Caco-2 (cell line): ENCODE measurements at regions not wholly inside any gene's neighbourhood (a gene's known extent, or its start where the extent isn't known, plus 50 kb on each side); places are given as distances from the start of the nearest gene placed in this dataset.

Source experiments
- BruUV-seq: library from RNA; stranded (reverse); fragments of 400-500 nt; replicated peaks from 2 replicates; lab custom pipeline; 2021; lab: Mats Ljungman, UMichigan
- CTCF ChIA-PET: fragments of 300-600 bp; sonication (Branson Sonifier 250); formaldehyde crosslinking; loops from one replicate; lab custom pipeline; 2022; ENCODE audit warnings: antibody characterized with exemption; lab: Charles Lee
- POLR2A ChIA-PET: fragments of 300-600 bp; sonication (Branson Sonifier 250); formaldehyde crosslinking; loops from one replicate; lab custom pipeline; 2022; ENCODE audit warnings: antibody characterized with exemption; lab: Charles Lee
- DNase-seq, 2 experiments: peaks; one replicate each; pipeline versions ENCODE4 v3.0.0 to v3.0.0-alpha.2; 2020 to 2022
- H3K27me3 ChIP-seq: replicated peaks from 2 replicates; pipeline ENCODE4 v1.6.0; 2011; ENCODE audit warnings: low read length; ENCODE audit not compliant: control insufficient read depth, insufficient read depth
- H3K36me3 ChIP-seq: 2 replicates; pipeline ENCODE4 v1.5.1; 2011; ENCODE audit warnings: low read length; ENCODE audit not compliant: control insufficient read depth, insufficient read depth
- H3K4me1 ChIP-seq: fragments of 250-450 bp; sonication (Bioruptor Pico); 2 replicates; pipeline ENCODE4 v1.5.1; 2020; ENCODE audit warnings: mild to moderate bottlenecking
- H3K4me3 ChIP-seq: 2 replicates; pipeline ENCODE4 v1.5.1; 2011; ENCODE audit warnings: low read depth, mild to moderate bottlenecking, control low read depth, low read length
- H3K9me3 ChIP-seq: fragments of 250-450 bp; sonication (Bioruptor Pico); 2 replicates; pipeline ENCODE4 v1.5.1; 2020; ENCODE audit warnings: mild to moderate bottlenecking, moderate library complexity
- H3K27ac Mint-ChIP-seq: one replicate; pipeline ENCODE4 v1.8.0; 2022; ENCODE audit warnings: mixed read lengths; ENCODE audit not compliant: unreplicated experiment
- H3K27me3 Mint-ChIP-seq: one replicate; pipeline ENCODE4 v1.8.0; 2022; ENCODE audit warnings: mixed read lengths; ENCODE audit not compliant: insufficient read depth, unreplicated experiment
- H3K36me3 Mint-ChIP-seq: one replicate; pipeline ENCODE4 v1.8.0; 2022; ENCODE audit warnings: mild to moderate bottlenecking, mixed read lengths; ENCODE audit not compliant: insufficient read depth, unreplicated experiment
- H3K4me1 Mint-ChIP-seq: one replicate; pipeline ENCODE4 v1.8.0; 2022; ENCODE audit warnings: low read depth, mixed read lengths; ENCODE audit not compliant: unreplicated experiment
- H3K4me3 Mint-ChIP-seq: one replicate; pipeline ENCODE4 v1.8.0; 2022; ENCODE audit warnings: mild to moderate bottlenecking, moderate library complexity, mixed read lengths; ENCODE audit not compliant: unreplicated experiment
- H3K9me3 Mint-ChIP-seq: one replicate; pipeline ENCODE4 v1.8.0; 2022; ENCODE audit warnings: mixed read lengths; ENCODE audit not compliant: unreplicated experiment
- CTCF ChIP-seq, 2 experiments: fragments of 200-600 bp in 1 of 2; IDR thresholded peaks; 1 replicate in 1 of 2; 2 replicates in 1 of 2; pipeline versions ENCODE4 v1.5.1 to v1.8.0; 2011 to 2022; ENCODE audit warnings: antibody characterized with exemption in 1 of 2, control low read depth in 1 of 2, inconsistent platforms in 1 of 2, low read depth in 1 of 2, low read length in 1 of 2, mild to moderate bottlenecking in 1 of 2, moderate library complexity in 1 of 2; ENCODE audit not compliant: insufficient read depth in 1 of 2, severe bottlenecking in 1 of 2, unreplicated experiment in 1 of 2
- intact Hi-C: fragments of 100-400 bp; cut with micrococcal nuclease; formaldehyde crosslinking; loops from one replicate; pipeline ENCODE4 v1.10.0; 2022; ENCODE audit not compliant: unreplicated experiment

- H3K4me3 ChIP-seq: no peak overlapping the region
- peaks cover 19% of the 10 kb centered on the region for H3K9me3 Mint-ChIP-seq
- CTCF ChIA-PET: interaction anchor here (1.3 kb wide), 1 partner anchor 16 kb away, joined by 3 read pairs; no protein-coding TSS in a partner anchor
Measured at GRCh38 chr18:49709347-49709690, 104.0 kb downstream of the ACAA2 start.

GRCh38 chr18:49708662-49709346 is 104.5 kb downstream of the ACAA2 start:
- H3K27me3 ChIP-seq: no peaks in the 10 kb centered on the region
- CTCF ChIA-PET: interaction anchor here (1.3 kb wide), 1 partner anchor 15 kb away, joined by 3 read pairs; no protein-coding TSS in a partner anchor
- no peaks in the 10 kb centered on the region for H3K9me3 ChIP-seq
- H3K4me3 Mint-ChIP-seq: no peak overlapping the region
- peak overlapping the region; percentile 71 for H3K27ac Mint-ChIP-seq
- peaks cover 18% of the 10 kb centered on the region for H3K9me3 Mint-ChIP-seq
- no TSS peak for BruUV-seq
- no peaks in the 10 kb centered on the region for H3K27me3 Mint-ChIP-seq
- no peak for DNase-seq
- H3K4me3 ChIP-seq: no peak overlapping the region
- H3K4me1 ChIP-seq: peaks cover 18% of the 10 kb centered on the region
- H3K36me3 Mint-ChIP-seq: no peaks in the 10 kb centered on the region
- no peak for TF ChIP-seq CTCF (IDR thresholded peaks at IDR 0.05; ENCODE audit: insufficient read depth in 1 of 2, low read depth in 1 of 2, low read length in 1 of 2, severe bottlenecking in 1 of 2, unreplicated experiment in 1 of 2)
- POLR2A ChIA-PET: no interaction called here
- no peaks in the 10 kb centered on the region for H3K36me3 ChIP-seq
- peaks cover 7% of the 10 kb centered on the region for H3K4me1 Mint-ChIP-seq
- intact Hi-C loops: loop anchor here (1.0 to 2.0 kb wide), 2 partner anchors 14 to 22 kb away; no protein-coding TSS in a partner anchor

More at GRCh38 chr18:49709347-49709690, 104.0 kb downstream of the ACAA2 start:
- Mint-ChIP-seq H3K4me3 (no peak overlapping the region), H3K27ac (no peak overlapping the region), H3K27me3 (no peaks in the 10 kb centered on the region), H3K36me3 (no peaks in the 10 kb centered on the region), H3K4me1 (peaks cover 3% of the 10 kb centered on the region)
- POLR2A ChIA-PET: no interaction called here
- BruUV-seq: no TSS peak
- TF ChIP-seq CTCF (IDR thresholded peaks at IDR 0.05; ENCODE audit: insufficient read depth in 1 of 2, low read depth in 1 of 2, low read length in 1 of 2, severe bottlenecking in 1 of 2, unreplicated experiment in 1 of 2): no peak
- Histone ChIP-seq H3K27me3 (no peaks in the 10 kb centered on the region), H3K4me1 (peaks cover 18% of the 10 kb centered on the region), H3K9me3 (no peaks in the 10 kb centered on the region), H3K36me3 (no peaks in the 10 kb centered on the region)
- intact Hi-C loops: loop anchor here (1.0 to 2.0 kb wide), 2 partner anchors 15 to 22 kb away; no protein-coding TSS in a partner anchor
- peak; percentile 40 to 64 for DNase-seq

GRCh38 chr18:49707599-49707998 is 105.7 kb downstream of the ACAA2 start:
- no peak for DNase-seq
- Mint-ChIP-seq H3K4me1 (peaks cover 7% of the 10 kb centered on the region), H3K4me3 (no peak overlapping the region), H3K27me3 (no peaks in the 10 kb centered on the region), H3K36me3 (no peaks in the 10 kb centered on the region), H3K9me3 (peaks cover 6% of the 10 kb centered on the region), H3K27ac (no peak overlapping the region)
- Histone ChIP-seq H3K27me3 (no peaks in the 10 kb centered on the region), H3K4me3 (no peak overlapping the region), H3K36me3 (no peaks in the 10 kb centered on the region), H3K9me3 (no peaks in the 10 kb centered on the region), H3K4me1 (peaks cover 18% of the 10 kb centered on the region)
- TF ChIP-seq CTCF (IDR thresholded peaks at IDR 0.05; ENCODE audit: insufficient read depth in 1 of 2, low read depth in 1 of 2, low read length in 1 of 2, severe bottlenecking in 1 of 2, unreplicated experiment in 1 of 2): no peak
- intact Hi-C loops: no loop called here
- BruUV-seq: no TSS peak
- ChIA-PET POLR2A (no interaction called here), CTCF (no interaction called here)
